Smooth muscle cell (in vitro differentiated cells): ENCODE measurements at regions not wholly inside any gene's neighbourhood (a gene's known extent, or its start where the extent isn't known, plus 50 kb on each side); places are given as distances from the start of the nearest gene placed in this dataset.

Experiments used
- DNase-seq: peaks from one replicate; lab custom pipeline; 2025; ENCODE audit not compliant: unreplicated experiment; lab: John Stamatoyannopoulos, UW
- H2AFZ ChIP-seq: fragments of 200-600 bp; sonication (generic); 2 replicates; pipeline ENCODE4 v1.6.0; 2016; ENCODE audit warnings: antibody characterized with exemption, low read depth, mild to moderate bottlenecking
- H3F3A ChIP-seq: fragments of 200-600 bp; sonication (generic); 2 replicates; pipeline ENCODE4 v1.6.0; 2017; ENCODE audit warnings: antibody characterized with exemption, low read depth
- H3K27ac ChIP-seq: fragments of 200-600 bp; sonication (generic); 2 replicates; pipeline ENCODE4 v1.5.1; 2016; ENCODE audit warnings: low read depth, mild to moderate bottlenecking
- H3K27me3 ChIP-seq: fragments of 200-600 bp; sonication (generic); 2 replicates; pipeline ENCODE4 v1.6.1; 2016; ENCODE audit warnings: low read depth, mild to moderate bottlenecking
- H3K36me3 ChIP-seq: fragments of 200-600 bp; sonication (generic); 2 replicates; pipeline ENCODE4 v1.5.1; 2016; ENCODE audit warnings: low read depth
- H3K4me1 ChIP-seq: fragments of 200-600 bp; sonication (generic); 2 replicates; pipeline ENCODE4 v1.5.1; 2016; ENCODE audit warnings: low read depth
- H3K4me2 ChIP-seq: fragments of 200-600 bp; sonication (generic); 2 replicates; pipeline ENCODE4 v1.6.0; 2016; ENCODE audit warnings: mild to moderate bottlenecking
- H3K4me3 ChIP-seq: fragments of 200-600 bp; sonication (generic); 2 replicates; pipeline ENCODE4 v1.5.1; 2016; ENCODE audit warnings: mild to moderate bottlenecking
- H3K79me2 ChIP-seq: fragments of 200-600 bp; sonication (generic); 2 replicates; pipeline ENCODE4 v1.6.0; 2016; ENCODE audit warnings: low read depth, mild to moderate bottlenecking
- H3K9ac ChIP-seq: fragments of 200-600 bp; sonication (generic); 2 replicates; pipeline ENCODE4 v1.6.0; 2016; ENCODE audit warnings: low read depth
- H3K9me3 ChIP-seq: fragments of 200-600 bp; sonication (generic); replicated peaks from 2 replicates; pipeline ENCODE4 v1.5.1; 2016; ENCODE audit warnings: low read depth
- H4K20me1 ChIP-seq: fragments of 200-600 bp; sonication (generic); 2 replicates; pipeline ENCODE4 v1.6.0; 2016; ENCODE audit warnings: low read depth
- WGBS: methylation state at CpG from one replicate; pipeline ENCODE4 v1.1.7; 2016; ENCODE audit warnings: low lambda C conversion rate; 5-methylcytosine and 5-hydroxymethylcytosine counted together
- TF ChIP-seq, protein P1 (sequence below): fragments of 200-600 bp; sonication (generic); IDR thresholded peaks from 2 replicates; pipeline ENCODE4 v1.5.1; 2017; ENCODE audit warnings: borderline replicate concordance, mild to moderate bottlenecking, antibody characterized with exemption; ENCODE audit not compliant: insufficient read depth, poor library complexity, severe bottlenecking

DNA sequence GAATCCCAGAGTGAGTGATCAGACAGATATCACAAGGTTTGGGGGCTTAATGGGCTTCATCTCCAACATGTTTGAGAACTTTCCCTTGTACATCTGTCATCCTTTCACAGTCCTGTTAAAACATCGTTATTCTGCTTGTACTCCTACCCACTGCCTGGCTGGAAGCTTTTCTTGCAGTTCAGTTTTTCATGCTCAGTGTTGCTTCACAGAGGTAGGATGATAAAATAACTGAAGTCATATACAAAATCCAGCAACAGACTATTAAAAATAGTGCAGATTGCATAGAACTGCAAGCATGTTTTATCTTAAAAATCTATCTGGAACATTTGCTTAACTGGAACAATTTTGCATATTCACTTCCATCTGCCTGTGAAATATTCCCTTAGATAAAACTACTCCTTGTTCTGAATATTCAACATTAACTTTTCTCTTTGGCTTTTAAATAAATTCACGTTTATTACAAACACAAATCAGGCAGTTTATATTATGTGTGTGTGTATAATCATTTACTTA is 579.6 kb upstream of the IGFBP7 start:
- 72% methylated on average over 2 of the region's 2 CpGs for WGBS
- no peaks in the 10 kb centered on the region for H4K20me1 ChIP-seq
- H3K27ac ChIP-seq: no peak overlapping the region
- no peak overlapping the region for H3K4me3 ChIP-seq
- no peak for DNase-seq
- no peaks in the 10 kb centered on the region for H3F3A ChIP-seq
- H3K36me3 ChIP-seq: no peaks in the 10 kb centered on the region
- H3K79me2 ChIP-seq: no peaks in the 10 kb centered on the region
- H2AFZ ChIP-seq: no peak overlapping the region
- no peak overlapping the region for H3K9ac ChIP-seq
- no peaks in the 10 kb centered on the region for H3K27me3 ChIP-seq
- TF ChIP-seq, protein P1, sequence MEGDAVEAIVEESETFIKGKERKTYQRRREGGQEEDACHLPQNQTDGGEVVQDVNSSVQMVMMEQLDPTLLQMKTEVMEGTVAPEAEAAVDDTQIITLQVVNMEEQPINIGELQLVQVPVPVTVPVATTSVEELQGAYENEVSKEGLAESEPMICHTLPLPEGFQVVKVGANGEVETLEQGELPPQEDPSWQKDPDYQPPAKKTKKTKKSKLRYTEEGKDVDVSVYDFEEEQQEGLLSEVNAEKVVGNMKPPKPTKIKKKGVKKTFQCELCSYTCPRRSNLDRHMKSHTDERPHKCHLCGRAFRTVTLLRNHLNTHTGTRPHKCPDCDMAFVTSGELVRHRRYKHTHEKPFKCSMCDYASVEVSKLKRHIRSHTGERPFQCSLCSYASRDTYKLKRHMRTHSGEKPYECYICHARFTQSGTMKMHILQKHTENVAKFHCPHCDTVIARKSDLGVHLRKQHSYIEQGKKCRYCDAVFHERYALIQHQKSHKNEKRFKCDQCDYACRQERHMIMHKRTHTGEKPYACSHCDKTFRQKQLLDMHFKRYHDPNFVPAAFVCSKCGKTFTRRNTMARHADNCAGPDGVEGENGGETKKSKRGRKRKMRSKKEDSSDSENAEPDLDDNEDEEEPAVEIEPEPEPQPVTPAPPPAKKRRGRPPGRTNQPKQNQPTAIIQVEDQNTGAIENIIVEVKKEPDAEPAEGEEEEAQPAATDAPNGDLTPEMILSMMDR: no peak
- no peak overlapping the region for H3K4me2 ChIP-seq
- H3K9me3 ChIP-seq: no peaks in the 10 kb centered on the region
- no peaks in the 10 kb centered on the region for H3K4me1 ChIP-seq

DNA sequence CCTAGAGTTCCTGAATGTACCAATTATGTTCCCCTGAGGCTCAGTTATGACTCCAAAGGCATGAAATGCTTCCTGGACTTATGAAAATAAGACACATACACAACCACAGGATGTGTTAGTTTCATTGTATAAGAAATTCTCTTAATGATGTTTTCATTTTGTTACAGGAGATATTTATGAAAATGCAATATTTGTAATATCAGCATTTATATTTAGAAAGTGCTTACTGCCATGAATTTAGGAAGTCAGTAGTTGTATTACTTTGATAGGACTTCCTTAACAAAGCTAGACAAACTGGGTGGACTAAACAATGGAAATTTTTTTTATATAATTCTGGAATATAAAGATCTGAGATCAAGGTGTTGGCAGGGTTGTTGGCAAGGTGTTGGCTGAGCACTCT is 572.1 kb upstream of the IGFBP7 start:
- Histone ChIP-seq H3K9ac (no peak overlapping the region), H3K79me2 (no peaks in the 10 kb centered on the region), H4K20me1 (no peaks in the 10 kb centered on the region), H2AFZ (no peak overlapping the region), H3K4me1 (no peaks in the 10 kb centered on the region), H3K4me2 (no peak overlapping the region), H3K36me3 (no peaks in the 10 kb centered on the region), H3F3A (no peaks in the 10 kb centered on the region), H3K27me3 (no peaks in the 10 kb centered on the region), H3K27ac (no peak overlapping the region), H3K4me3 (no peak overlapping the region), H3K9me3 (no peaks in the 10 kb centered on the region)
- TF ChIP-seq, protein P1: no peak
- no peak for DNase-seq

DNA sequence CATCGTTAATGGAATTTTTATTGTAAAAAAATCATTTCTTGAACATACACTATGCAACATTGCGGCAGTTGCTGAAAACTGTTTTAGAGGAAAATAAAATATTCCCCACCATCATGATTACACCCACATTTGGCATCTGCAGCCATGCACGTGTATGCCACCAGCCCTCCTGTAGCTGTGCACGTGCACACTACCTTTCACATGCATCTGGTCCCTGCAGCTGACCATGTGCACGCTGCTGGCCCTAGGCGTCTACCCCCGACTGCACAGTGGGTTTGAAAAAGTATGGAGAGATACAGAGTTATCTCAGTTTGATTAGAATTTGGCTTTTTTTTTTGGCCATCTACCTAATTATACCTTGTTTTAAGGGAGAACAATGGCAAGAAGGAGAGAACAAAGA is 569.8 kb upstream of the IGFBP7 start:
- H3K9me3 ChIP-seq: no peaks in the 10 kb centered on the region
- no peak overlapping the region for H3K9ac ChIP-seq
- no peaks in the 10 kb centered on the region for H3K27me3 ChIP-seq
- H2AFZ ChIP-seq: no peak overlapping the region
- 86% methylated on average over 7 of the region's 7 CpGs for WGBS
- no peaks in the 10 kb centered on the region for H4K20me1 ChIP-seq
- no peak overlapping the region for H3K27ac ChIP-seq
- DNase-seq: no peak
- no peaks in the 10 kb centered on the region for H3K79me2 ChIP-seq
- H3K4me2 ChIP-seq: no peak overlapping the region
- TF ChIP-seq, protein P1: no peak
- H3F3A ChIP-seq: no peaks in the 10 kb centered on the region
- H3K4me1 ChIP-seq: no peaks in the 10 kb centered on the region
- no peaks in the 10 kb centered on the region for H3K36me3 ChIP-seq
- H3K4me3 ChIP-seq: no peak overlapping the region

DNA sequence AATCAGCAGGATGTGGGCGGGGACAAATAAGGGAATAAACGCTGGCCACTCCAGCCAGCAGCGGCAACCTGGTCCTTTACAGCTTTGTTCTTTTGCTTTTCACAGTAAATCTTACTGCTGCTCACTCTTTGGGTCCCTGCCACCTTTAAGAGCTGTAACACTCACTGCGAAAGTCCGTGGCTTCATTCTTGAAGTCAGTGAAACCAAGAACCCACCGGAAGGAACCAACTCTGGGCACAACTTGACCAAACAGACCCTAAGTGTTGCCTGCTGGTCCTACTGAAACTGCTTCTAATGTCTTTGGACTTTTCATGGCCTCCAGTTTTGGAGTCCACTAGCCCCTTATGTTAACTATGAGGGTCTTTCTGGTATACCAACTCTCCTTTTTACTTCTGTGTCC is 566.2 kb upstream of the IGFBP7 start:
- no peaks in the 10 kb centered on the region for H3K4me1 ChIP-seq
- TF ChIP-seq, protein P1: no peak
- no peak for DNase-seq
- 96% methylated on average over 6 of the region's 6 CpGs for WGBS
- H3K27ac ChIP-seq: no peak overlapping the region
- H3K36me3 ChIP-seq: no peaks in the 10 kb centered on the region
- no peaks in the 10 kb centered on the region for H3K9me3 ChIP-seq
- H3K79me2 ChIP-seq: no peaks in the 10 kb centered on the region
- no peaks in the 10 kb centered on the region for H4K20me1 ChIP-seq
- no peak overlapping the region for H3K9ac ChIP-seq
- no peak overlapping the region for H2AFZ ChIP-seq
- H3K4me3 ChIP-seq: no peak overlapping the region
- no peaks in the 10 kb centered on the region for H3F3A ChIP-seq
- no peaks in the 10 kb centered on the region for H3K27me3 ChIP-seq
- no peak overlapping the region for H3K4me2 ChIP-seq
